H9 (cell line): ENCODE measurements at regions not wholly inside any gene's neighbourhood (a gene's known extent, or its start where the extent isn't known, plus 50 kb on each side); places are given as distances from the start of the nearest gene placed in this dataset.

Experiments used
- DNase-seq: peaks from one replicate; pipeline ENCODE4 v3.0.0-alpha.2; 2017
- H2AFZ ChIP-seq: one replicate; pipeline ENCODE4 v1.6.1; 2013; ENCODE audit warnings: mild to moderate bottlenecking, low read length, control low read depth, moderate library complexity
- H2AK5ac ChIP-seq: 2 replicates; pipeline ENCODE4 v1.6.1; 2013; ENCODE audit warnings: low read length, control low read depth, mixed read lengths; ENCODE audit not compliant: insufficient read length
- H2BK120ac ChIP-seq: one replicate; pipeline ENCODE4 v1.6.1; 2013; ENCODE audit warnings: low read depth, mild to moderate bottlenecking, low read length, control low read depth, inconsistent platforms; ENCODE audit not compliant: poor library complexity, severe bottlenecking
- H2BK12ac ChIP-seq: 2 replicates; pipeline ENCODE4 v1.6.1; 2013; ENCODE audit warnings: low read length, control low read depth, mixed read lengths, low read depth; ENCODE audit not compliant: insufficient read length
- H2BK15ac ChIP-seq: 2 replicates; pipeline ENCODE4 v1.6.1; 2013; ENCODE audit warnings: low read depth, low read length, control low read depth
- H2BK20ac ChIP-seq: one replicate; pipeline ENCODE4 v1.6.1; 2013; ENCODE audit warnings: low read depth, mild to moderate bottlenecking, low read length, control low read depth, inconsistent platforms; ENCODE audit not compliant: poor library complexity, severe bottlenecking
- H2BK5ac ChIP-seq: 2 replicates; pipeline ENCODE4 v1.6.1; 2013; ENCODE audit warnings: low read length, control low read depth, mixed read lengths; ENCODE audit not compliant: insufficient read length
- H3K14ac ChIP-seq: 2 replicates; pipeline ENCODE4 v1.6.1; 2013; ENCODE audit warnings: low read length, control low read depth; ENCODE audit not compliant: insufficient read depth
- H3K18ac ChIP-seq: 2 replicates; pipeline ENCODE4 v1.6.1; 2013; ENCODE audit warnings: low read depth, mild to moderate bottlenecking, mixed read lengths, low read length, control low read depth; ENCODE audit not compliant: insufficient read length
- H3K23ac ChIP-seq: 2 replicates; pipeline ENCODE4 v1.6.1; 2013; ENCODE audit warnings: low read length, control low read depth, mixed read lengths, low read depth; ENCODE audit not compliant: insufficient read length
- H3K23me2 ChIP-seq: 2 replicates; pipeline ENCODE4 v1.6.1; 2013; ENCODE audit warnings: low read depth, mild to moderate bottlenecking, mixed read lengths, low read length, control low read depth; ENCODE audit not compliant: insufficient read length, poor library complexity, severe bottlenecking
- H3K27ac ChIP-seq: 2 replicates; pipeline ENCODE4 v1.5.1; 2013; ENCODE audit warnings: low read length, control low read depth, mixed read lengths, low read depth; ENCODE audit not compliant: insufficient read length
- H3K27me3 ChIP-seq: 2 replicates; pipeline ENCODE4 v1.6.1; 2013; ENCODE audit warnings: low read length, control low read depth, inconsistent platforms; ENCODE audit not compliant: insufficient read depth
- H3K4ac ChIP-seq: 2 replicates; pipeline ENCODE4 v1.6.1; 2013; ENCODE audit warnings: low read depth, mild to moderate bottlenecking, control low read depth, inconsistent platforms, low read length, moderate library complexity
- H3K4me1 ChIP-seq: 2 replicates; pipeline ENCODE4 v1.6.1; 2013; ENCODE audit warnings: low read length, control low read depth, inconsistent platforms; ENCODE audit not compliant: insufficient read depth
- H3K4me2 ChIP-seq: 2 replicates; pipeline ENCODE4 v1.6.1; 2013; ENCODE audit warnings: low read length, control low read depth, mixed read lengths; ENCODE audit not compliant: insufficient read length, insufficient read depth
- H3K56ac ChIP-seq: 2 replicates; pipeline ENCODE4 v1.6.1; 2013; ENCODE audit warnings: low read depth, mild to moderate bottlenecking, mixed read lengths, low read length, control low read depth; ENCODE audit not compliant: insufficient read length
- H3K79me1 ChIP-seq: 2 replicates; pipeline ENCODE4 v1.6.1; 2013; ENCODE audit warnings: low read depth, mild to moderate bottlenecking, moderate library complexity, low read length, control low read depth, inconsistent platforms; ENCODE audit not compliant: insufficient read depth, poor library complexity, severe bottlenecking
- H3K79me2 ChIP-seq: 2 replicates; pipeline ENCODE4 v1.6.1; 2013; ENCODE audit warnings: low read length, control low read depth, inconsistent platforms; ENCODE audit not compliant: insufficient read depth
- H3K9ac ChIP-seq: 2 replicates; pipeline ENCODE4 v1.6.1; 2013; ENCODE audit warnings: low read length, control low read depth, mixed read lengths; ENCODE audit not compliant: insufficient read length; ENCODE audit errors: extremely low read depth
- H3K9me3 ChIP-seq: one replicate; pipeline ENCODE4 v1.6.1; 2013; ENCODE audit warnings: low read depth, low read length, inconsistent platforms; ENCODE audit not compliant: control insufficient read depth
- H3T11ph ChIP-seq: one replicate; pipeline ENCODE4 v1.6.1; 2013; ENCODE audit warnings: mild to moderate bottlenecking, low read length, control low read depth, inconsistent platforms
- H4K20me1 ChIP-seq: one replicate; pipeline ENCODE4 v1.6.1; 2013; ENCODE audit not compliant: control insufficient read depth, insufficient read length, insufficient read depth
- H4K5ac ChIP-seq: 2 replicates; pipeline ENCODE4 v1.6.1; 2013; ENCODE audit warnings: low read depth, mild to moderate bottlenecking, mixed read lengths, low read length, control low read depth; ENCODE audit not compliant: insufficient read length
- H4K8ac ChIP-seq: replicated peaks from 2 replicates; pipeline ENCODE4 v1.6.1; 2013; ENCODE audit warnings: low read length, control low read depth, mixed read lengths, low read depth; ENCODE audit not compliant: insufficient read length
- H4K91ac ChIP-seq: 2 replicates; pipeline ENCODE4 v1.6.1; 2013; ENCODE audit warnings: low read depth, mild to moderate bottlenecking, moderate library complexity, mixed read lengths, low read length, control low read depth; ENCODE audit not compliant: insufficient read length
- H3K27ac Mint-ChIP-seq, 3 experiments: 2 replicates in 2 of 3; 3 replicates in 1 of 3; pipeline ENCODE4 v1.8.0; 2020 to 2021; ENCODE audit warnings: mixed read lengths in 3 of 3, mild to moderate bottlenecking in 1 of 3, moderate library complexity in 1 of 3
- H3K27me3 Mint-ChIP-seq: 2 replicates; pipeline ENCODE4 v1.8.0; 2021; ENCODE audit warnings: low read depth, mild to moderate bottlenecking, moderate library complexity, mixed read lengths
- H3K36me3 Mint-ChIP-seq, 3 experiments: 2 replicates in 2 of 3; 3 replicates in 1 of 3; pipeline ENCODE4 v1.8.0; 2020 to 2021; ENCODE audit warnings: low read depth in 3 of 3, mixed read lengths in 3 of 3; ENCODE audit not compliant: insufficient read depth in 1 of 3
- H3K4me1 Mint-ChIP-seq, 2 experiments: 2 replicates each; pipeline ENCODE4 v1.8.0; 2020; ENCODE audit warnings: mixed read lengths in 2 of 2
- H3K4me3 Mint-ChIP-seq, 2 experiments: 2 replicates in 1 of 2; 3 replicates in 1 of 2; pipeline ENCODE4 v1.8.0; 2020 to 2021; ENCODE audit warnings: mild to moderate bottlenecking in 2 of 2, mixed read lengths in 2 of 2, moderate library complexity in 1 of 2
- H3K9me3 Mint-ChIP-seq, 2 experiments: 2 replicates in 1 of 2; 3 replicates in 1 of 2; pipeline ENCODE4 v1.8.0; 2020; ENCODE audit warnings: mild to moderate bottlenecking in 2 of 2, mixed read lengths in 2 of 2, moderate library complexity in 1 of 2
- CTCF ChIP-seq: fragments of 200-600 bp; sonication (generic); conservative IDR thresholded peaks from 3 replicates; pipeline ENCODE4 v1.8.0; 2021; ENCODE audit warnings: antibody characterized with exemption, mild to moderate bottlenecking

- H4K91ac ChIP-seq = no peak overlapping the region
- H3K27me3 ChIP-seq = no peaks in the 10 kb centered on the region
- H3K4me1 ChIP-seq = peaks cover 2% of the 10 kb centered on the region; the same call in 1 of the 2 replicates
- H2BK5ac ChIP-seq = no peak overlapping the region
- no peaks in the 10 kb centered on the region for H3K79me1 ChIP-seq
- no peak overlapping the region for H4K8ac ChIP-seq
- Mint-ChIP-seq H3K27ac (no peak overlapping the region; a peak in 2 of 7 replicates), H3K4me1 (peaks cover 13% of the 10 kb centered on the region in 2 experiments), H3K36me3 (no peaks in the 10 kb centered on the region; a peak in 1 of 7 replicates), H3K27me3 (no peaks in the 10 kb centered on the region), H3K4me3 (no peak overlapping the region), H3K9me3 (no peaks in the 10 kb centered on the region)
- H3K23ac ChIP-seq = no peak overlapping the region
- no peak overlapping the region for H2BK120ac ChIP-seq
- no peak overlapping the region for H3K56ac ChIP-seq
- DNase-seq = no peak
- no peak overlapping the region for H3K14ac ChIP-seq
- no peak overlapping the region for H3K9ac ChIP-seq
- no peak overlapping the region for H2BK15ac ChIP-seq
- H3K4ac ChIP-seq = no peak overlapping the region
- H3K18ac ChIP-seq = no peak overlapping the region
- no peak overlapping the region for H2BK12ac ChIP-seq
- H4K20me1 ChIP-seq = no peaks in the 10 kb centered on the region
- no peaks in the 10 kb centered on the region for H3K23me2 ChIP-seq
- H4K5ac ChIP-seq = no peak overlapping the region
- no peak overlapping the region for H2BK20ac ChIP-seq
- H3K4me2 ChIP-seq = no peak overlapping the region
- no peaks in the 10 kb centered on the region for H3K9me3 ChIP-seq
- H3T11ph ChIP-seq = no peak overlapping the region
- no peak overlapping the region for H2AFZ ChIP-seq
- H3K27ac ChIP-seq = no peak overlapping the region
- no peak overlapping the region for H2AK5ac ChIP-seq
- TF ChIP-seq CTCF = no peak
- no peaks in the 10 kb centered on the region for H3K79me2 ChIP-seq
These were observed 134.5 kb upstream of the SPEF2 start for GRCh38 chr5:35483191-35483590.
